Heart left ventricle (tissue), 16 donors: ENCODE measurements at regions not wholly inside any gene's neighbourhood (a gene's known extent, or its start where the extent isn't known, plus 50 kb on each side); places are given as distances from the start of the nearest gene placed in this dataset.

Experiments
- ATAC-seq, 4 donors: fragments of 200-7000 bp; cut with Tn5 transposase; one replicate each; pipeline ENCODE4 v1.9.1; 2020 to 2022; ENCODE audit warnings: moderate library complexity in 4 of 4, mild to moderate bottlenecking in 3 of 4, moderate number of reproducible peaks in 1 of 4
- DNase-seq, 5 donors: peaks; one replicate each; pipeline ENCODE4 v3.0.0-alpha.2; 2020
- H3K27ac ChIP-seq, 12 donors: fragments of 200-600 bp; sonication (generic) in 4 of 12; one replicate each; pipeline versions ENCODE4 v1.5.0 to v1.8.0; 2016 to 2022; ENCODE audit warnings: mild to moderate bottlenecking in 2 of 12
- H3K27me3 ChIP-seq, 9 donors: fragments of 200-600 bp; sonication (generic) in 2 of 9; one replicate each; pipeline versions ENCODE4 v1.5.1 to v1.8.0; 2016 to 2022; ENCODE audit warnings: mild to moderate bottlenecking in 3 of 9
- H3K36me3 ChIP-seq, 9 donors: fragments of 200-600 bp; sonication (generic) in 2 of 9; one replicate each; pipeline versions ENCODE4 v1.5.0 to v1.8.0; 2018 to 2022; ENCODE audit warnings: mild to moderate bottlenecking in 2 of 9
- H3K4me1 ChIP-seq, 12 donors: fragments of 200-600 bp; sonication (generic) in 4 of 12; one replicate each; pipeline versions ENCODE4 v1.5.0 to v1.8.0; 2016 to 2022; ENCODE audit warnings: mild to moderate bottlenecking in 3 of 12
- H3K4me3 ChIP-seq, 12 donors: fragments of 200-600 bp; sonication (generic) in 4 of 12; one replicate each; pipeline versions ENCODE4 v1.5.0 to v1.8.0; 2017 to 2022; ENCODE audit warnings: mild to moderate bottlenecking in 9 of 12, moderate library complexity in 4 of 12
- H3K9me3 ChIP-seq, 12 donors: fragments of 200-600 bp; sonication (generic) in 4 of 12; one replicate each; pipeline versions ENCODE4 v1.5.0 to v1.8.0; 2016 to 2022; ENCODE audit warnings: mild to moderate bottlenecking in 1 of 12
- POLR2A ChIP-seq, 2 donors: fragments of 450-650 bp; IDR thresholded peaks; one replicate each; pipeline ENCODE4 v1.6.1; 2017; ENCODE audit warnings: antibody characterized with exemption in 2 of 2, mild to moderate bottlenecking in 2 of 2, moderate library complexity in 2 of 2
- WGBS, 4 donors: extraction: QIAGEN DNeasy Blood & Tissue Kit in 2 of 4; methylation state at CpG; one replicate each; pipeline versions ENCODE4 v1.1.5 to v1.1.7; 2013 to 2018; 5-methylcytosine and 5-hydroxymethylcytosine counted together
- intact Hi-C, 10 donors: fragments of 100-400 bp; cut with DNase I; formaldehyde crosslinking; loops; one replicate each; pipeline versions ENCODE4 v1.11.1 to v1.14.2; 2022
- TF ChIP-seq, protein P1 (sequence below), 12 donors: fragments of 200-600 bp; sonication (generic) in 4 of 12; IDR thresholded peaks; one replicate each; pipeline versions ENCODE4 v1.5.0 to v1.8.0; 2018 to 2022; ENCODE audit warnings: antibody characterized with exemption in 12 of 12, mild to moderate bottlenecking in 5 of 12
- donor health status: ischemic (EF 13 %, LVEDD 7.1; RV severe dilation, severe dysfunction).
- donor health status: healthy with polysubstance abuse.
- donor health status: DM: no; HTN: yes; CAD: no.
- donor health status: DM: no; HTN: no; CAD: no.
- donor health status: ischemic (EF 25% LVEDD 6.9; RV normal size, moderate dysfunction).
- donor health status: ischemic (EF 25% LVEDD 5.7; RV mildly dilated, moderate dysfunction).
- donor health status: healthy.
- donor health status: DM: yes; HTN: yes; CAD: no.
- donor health status: ischemic (EF 35%, LVEDD 5.7; RV mildly dilated, moderate dysfunction).
- donor health status: nonischemic (EF 11% LVEDD 7.7; RV severe dilation, severe dysfunction).
- donor health status: DM: yes; HTN: yes; CAD: no.
- donor health status: PGD.
- donor health status: ischemic (EF 29% LVEDD 5.4; RV normal size, mild dysfunction).
- donor health status: nonischemic (EF 23%, LVEDD 6.1; RV moderate dilation, normal function).

DNA sequence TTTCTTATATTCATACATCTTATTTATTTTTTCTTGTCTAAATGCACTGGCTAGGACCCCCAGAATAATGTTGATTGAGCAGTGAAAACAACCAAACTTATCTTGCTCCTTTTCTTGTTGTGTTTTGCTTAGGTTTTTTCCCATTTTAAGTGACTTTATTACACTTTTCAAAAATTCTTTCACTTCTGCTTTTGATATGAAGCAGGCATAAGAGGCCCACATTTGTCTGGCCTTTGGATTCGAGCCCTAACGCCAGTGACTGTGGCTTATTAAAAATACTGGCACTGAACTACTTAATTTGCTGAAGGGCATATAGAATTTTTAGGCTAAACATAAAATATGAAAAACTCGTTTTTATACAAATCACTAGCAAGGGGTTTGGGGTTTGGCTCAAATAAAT is 197.0 kb downstream of the ASB9 start:
- WGBS, 4 donors = 62 to 75% (median 72%) methylated on average over 3 of the region's 3 CpGs
- Histone ChIP-seq H3K27me3 (peaks cover 0 to 4% (median 0%) of the 10 kb centered on the region in 9 donors), H3K27ac (no peak overlapping the region), H3K4me3 (no peak overlapping the region), H3K36me3 (no peaks in the 10 kb centered on the region), H3K4me1 (no peaks in the 10 kb centered on the region), H3K9me3 (peaks cover 0 to 1% (median 0%) of the 10 kb centered on the region in 12 donors)
- intact Hi-C loops = no loop called here
- DNase-seq (no peak), ATAC-seq (no peak)
- no peak for TF ChIP-seq POLR2A (IDR thresholded peaks at IDR 0.05)
- TF ChIP-seq, protein P1, sequence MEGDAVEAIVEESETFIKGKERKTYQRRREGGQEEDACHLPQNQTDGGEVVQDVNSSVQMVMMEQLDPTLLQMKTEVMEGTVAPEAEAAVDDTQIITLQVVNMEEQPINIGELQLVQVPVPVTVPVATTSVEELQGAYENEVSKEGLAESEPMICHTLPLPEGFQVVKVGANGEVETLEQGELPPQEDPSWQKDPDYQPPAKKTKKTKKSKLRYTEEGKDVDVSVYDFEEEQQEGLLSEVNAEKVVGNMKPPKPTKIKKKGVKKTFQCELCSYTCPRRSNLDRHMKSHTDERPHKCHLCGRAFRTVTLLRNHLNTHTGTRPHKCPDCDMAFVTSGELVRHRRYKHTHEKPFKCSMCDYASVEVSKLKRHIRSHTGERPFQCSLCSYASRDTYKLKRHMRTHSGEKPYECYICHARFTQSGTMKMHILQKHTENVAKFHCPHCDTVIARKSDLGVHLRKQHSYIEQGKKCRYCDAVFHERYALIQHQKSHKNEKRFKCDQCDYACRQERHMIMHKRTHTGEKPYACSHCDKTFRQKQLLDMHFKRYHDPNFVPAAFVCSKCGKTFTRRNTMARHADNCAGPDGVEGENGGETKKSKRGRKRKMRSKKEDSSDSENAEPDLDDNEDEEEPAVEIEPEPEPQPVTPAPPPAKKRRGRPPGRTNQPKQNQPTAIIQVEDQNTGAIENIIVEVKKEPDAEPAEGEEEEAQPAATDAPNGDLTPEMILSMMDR (IDR thresholded peaks at IDR 0.05) = no peak

DNA sequence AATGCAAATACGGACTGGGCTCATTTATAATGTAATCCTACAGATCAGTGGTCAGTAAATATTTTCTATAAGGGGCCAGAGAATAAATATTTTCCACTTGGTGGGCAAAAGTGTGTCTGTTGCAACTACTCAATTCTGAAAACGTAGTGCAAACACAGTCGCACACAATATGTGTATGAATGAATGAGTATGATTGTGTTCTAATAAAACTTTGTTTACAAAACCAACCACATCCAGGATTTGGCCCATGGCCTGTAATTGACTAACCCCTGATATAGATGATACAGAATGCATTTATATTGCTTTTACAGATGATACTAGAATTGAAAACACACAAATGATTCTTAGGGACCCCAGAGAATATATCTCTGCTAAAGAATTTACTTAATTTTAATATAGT is 197.6 kb downstream of the ASB9 start:
- ATAC-seq (no peak), DNase-seq (no peak)
- intact Hi-C loops = no loop called here
- 38 to 60% (median 55%) methylated on average over 3 of the region's 3 CpGs for WGBS, 4 donors
- Histone ChIP-seq H3K27ac (no peak overlapping the region), H3K9me3 (no peaks in the 10 kb centered on the region), H3K36me3 (no peaks in the 10 kb centered on the region), H3K4me3 (no peak overlapping the region), H3K4me1 (no peaks in the 10 kb centered on the region), H3K27me3 (peaks cover 0 to 4% (median 0%) of the 10 kb centered on the region in 9 donors)
- TF ChIP-seq, protein P1 (IDR thresholded peaks at IDR 0.05) = no peak
- no peak for TF ChIP-seq POLR2A (IDR thresholded peaks at IDR 0.05)

DNA sequence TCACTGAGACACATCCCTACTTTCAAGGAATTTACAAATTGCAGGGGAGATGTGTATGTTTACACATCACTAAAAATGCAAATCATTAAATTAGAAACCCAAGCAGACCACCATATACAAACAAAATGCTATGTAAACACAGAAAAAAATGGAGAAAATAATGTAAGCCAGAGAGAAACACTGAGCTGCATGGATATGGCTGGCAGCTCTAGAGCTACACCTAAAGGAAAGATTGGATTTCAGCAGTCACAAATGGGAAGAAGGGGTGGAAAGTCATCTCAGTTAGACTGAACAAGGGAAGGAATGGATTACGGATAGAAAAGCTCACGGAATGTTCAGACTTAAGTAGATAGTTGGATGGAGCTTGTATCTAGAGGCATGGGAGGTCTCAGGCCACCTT is 186.3 kb downstream of the MOSPD2 start:
- no peak for DNase-seq
- intact Hi-C loops = no loop called here
- ATAC-seq = no peak
- no peak overlapping the region for H3K4me3 ChIP-seq
- TF ChIP-seq, protein P1 (IDR thresholded peaks at IDR 0.05) = no peak
- no peak for TF ChIP-seq POLR2A (IDR thresholded peaks at IDR 0.05)
- no peak overlapping the region for H3K27ac ChIP-seq
- 50 to 69% (median 60%) methylated on average over 2 of the region's 2 CpGs for WGBS, 4 donors
- H3K9me3 ChIP-seq = no peaks in the 10 kb centered on the region
- peaks cover 0 to 6% (median 0%) of the 10 kb centered on the region in 9 donors for H3K27me3 ChIP-seq
- H3K4me1 ChIP-seq = no peaks in the 10 kb centered on the region
- no peaks in the 10 kb centered on the region for H3K36me3 ChIP-seq

DNA sequence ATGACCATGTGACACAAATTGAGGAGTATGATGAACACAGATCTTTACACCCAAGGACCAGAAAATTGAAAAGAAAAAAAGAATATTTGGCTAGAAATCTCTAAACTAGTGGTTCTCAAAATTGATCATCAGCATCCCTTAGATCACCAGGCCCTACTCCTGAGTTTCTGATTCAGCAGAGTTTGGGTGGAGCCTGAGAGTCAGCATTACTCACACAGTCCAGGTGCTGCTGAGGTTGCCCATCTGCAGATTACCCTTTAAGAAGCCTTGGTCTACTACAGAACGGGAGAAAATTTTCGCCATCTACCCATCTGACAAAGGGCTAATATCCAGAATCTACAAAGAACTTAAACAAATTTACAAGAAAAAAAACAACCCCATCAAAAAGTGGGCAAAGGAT is 182.8 kb downstream of the MOSPD2 start:
- peaks cover 0 to 4% (median 0%) of the 10 kb centered on the region in 9 donors for H3K27me3 ChIP-seq
- no peaks in the 10 kb centered on the region for H3K4me1 ChIP-seq
- WGBS, 4 donors = 65 to 88% (median 77%) methylated on average over 2 of the region's 2 CpGs
- intact Hi-C loops = no loop called here
- TF ChIP-seq, protein P1 (IDR thresholded peaks at IDR 0.05) = no peak
- TF ChIP-seq POLR2A (IDR thresholded peaks at IDR 0.05) = no peak
- H3K36me3 ChIP-seq = no peaks in the 10 kb centered on the region
- DNase-seq (no peak), ATAC-seq (no peak)
- H3K27ac ChIP-seq = no peak overlapping the region
- no peaks in the 10 kb centered on the region for H3K9me3 ChIP-seq
- H3K4me3 ChIP-seq = no peak overlapping the region
